WTC11 (cell line): ENCODE measurements at regions not wholly inside any gene's neighbourhood (a gene's known extent, or its start where the extent isn't known, plus 50 kb on each side); places are given as distances from the start of the nearest gene placed in this dataset.
"Not testable (repeated sequence)": the region's sequence is repeated elsewhere in the genome, so short reads cannot be mapped to it uniquely, and the experiment has no call there.

Experiments
- ATAC-seq: fragments of 200-7000 bp; cut with Tn5 transposase; 2 replicates; pipeline ENCODE4 v1.10.0; 2021; ENCODE audit warnings: mild to moderate bottlenecking, moderate library complexity
- CTCF ChIA-PET: fragments of 300-600 bp; sonication (Branson Sonifier 250); formaldehyde crosslinking; loops from one replicate; lab custom pipeline; 2021; ENCODE audit warnings: antibody characterized with exemption; lab: Charles Lee
- POLR2A ChIA-PET: fragments of 350-600 bp; sonication (Branson Sonifier 250); formaldehyde crosslinking; loops from one replicate; lab custom pipeline; 2021; ENCODE audit warnings: antibody characterized with exemption; lab: Charles Lee
- DNase-seq: peaks from one replicate; pipeline ENCODE4 v3.0.0; 2021; ENCODE audit warnings: low spot score
- H3K27ac Mint-ChIP-seq: 2 replicates; pipeline ENCODE4 v1.8.0; 2021; ENCODE audit warnings: mixed read lengths
- H3K27me3 Mint-ChIP-seq: 2 replicates; pipeline ENCODE4 v1.8.0; 2021; ENCODE audit warnings: low read depth, mild to moderate bottlenecking, moderate library complexity, mixed read lengths
- H3K36me3 Mint-ChIP-seq: 2 replicates; pipeline ENCODE4 v1.8.0; 2021; ENCODE audit warnings: mixed read lengths
- H3K4me1 Mint-ChIP-seq: 2 replicates; pipeline ENCODE4 v1.8.0; 2022; ENCODE audit warnings: mixed read lengths
- H3K4me3 Mint-ChIP-seq: 2 replicates; pipeline ENCODE4 v1.8.0; 2021; ENCODE audit warnings: mild to moderate bottlenecking, moderate library complexity, mixed read lengths
- H3K9me3 Mint-ChIP-seq: 2 replicates; pipeline ENCODE4 v1.8.0; 2021; ENCODE audit warnings: mixed read lengths
- CREM ChIP-seq: sonication (generic); formaldehyde crosslinking; IDR thresholded peaks from 2 replicates; pipeline ENCODE4 v1.8.1; 2022; ENCODE audit warnings: mild to moderate bottlenecking, missing genetic modification reagents, moderate library complexity
- FOXK1 ChIP-seq: sonication (generic); formaldehyde crosslinking; IDR thresholded peaks from 2 replicates; pipeline ENCODE4 v1.8.0; 2022; ENCODE audit warnings: mild to moderate bottlenecking, moderate library complexity, missing genetic modification reagents
- NFATC4 ChIP-seq: fragments of 250-450 bp; sonication (Bioruptor Pico); IDR thresholded peaks from 2 replicates; pipeline ENCODE4 v1.9.0; 2021; ENCODE audit warnings: mild to moderate bottlenecking
- NFYB ChIP-seq: sonication (generic); formaldehyde crosslinking; conservative IDR thresholded peaks from 2 replicates; pipeline ENCODE4 v1.8.0; 2022; ENCODE audit warnings: low read depth, missing genetic modification reagents
- NR3C1 ChIP-seq: sonication (generic); formaldehyde crosslinking; conservative IDR thresholded peaks from 2 replicates; pipeline ENCODE4 v1.8.1; 2023; ENCODE audit warnings: low read depth, mild to moderate bottlenecking, missing genetic modification reagents
- RORB ChIP-seq: fragments of 250-450 bp; sonication (Bioruptor Pico); IDR thresholded peaks from 2 replicates; pipeline ENCODE4 v1.9.0; 2021; ENCODE audit warnings: mild to moderate bottlenecking
- TCF7 ChIP-seq: sonication (generic); formaldehyde crosslinking; IDR thresholded peaks from 2 replicates; pipeline ENCODE4 v1.8.0; 2022; ENCODE audit warnings: mild to moderate bottlenecking, low read depth, missing genetic modification reagents, moderate library complexity
- TEAD1 ChIP-seq: sonication (generic); formaldehyde crosslinking; IDR thresholded peaks from 2 replicates; pipeline ENCODE4 v1.8.0; 2022; ENCODE audit warnings: mild to moderate bottlenecking, missing genetic modification reagents
- TEAD4 ChIP-seq: sonication (generic); formaldehyde crosslinking; IDR thresholded peaks from 2 replicates; pipeline ENCODE4 v1.8.0; 2022; ENCODE audit warnings: mild to moderate bottlenecking, missing genetic modification reagents
- TF ChIP-seq, protein P1 (sequence below): fragments of 200-600 bp; IDR thresholded peaks from 2 replicates; pipeline ENCODE4 v1.8.0; 2022; ENCODE audit warnings: antibody characterized with exemption
- TF ChIP-seq, protein P2 (sequence below): sonication (generic); formaldehyde crosslinking; IDR thresholded peaks from 2 replicates; pipeline ENCODE4 v1.8.0; 2022; ENCODE audit warnings: missing genetic modification reagents
- TF ChIP-seq, protein P3 (sequence below): fragments of 250-450 bp; sonication (Bioruptor Pico); IDR thresholded peaks from 2 replicates; pipeline ENCODE4 v1.9.0; 2021; ENCODE audit warnings: moderate library complexity, mild to moderate bottlenecking, inconsistent platforms, borderline replicate concordance
- TF ChIP-seq, protein P4 (sequence below): fragments of 250-450 bp; sonication (Bioruptor Pico); IDR thresholded peaks from 2 replicates; pipeline ENCODE4 v1.8.0; 2021; ENCODE audit warnings: mild to moderate bottlenecking
- TF ChIP-seq, protein P5 (sequence below): sonication (generic); formaldehyde crosslinking; IDR thresholded peaks from 2 replicates; pipeline ENCODE4 v1.8.1; 2022; ENCODE audit warnings: low read depth, missing genetic modification reagents, borderline replicate concordance
- TF ChIP-seq, protein P6 (sequence below): sonication (generic); formaldehyde crosslinking; IDR thresholded peaks from 2 replicates; pipeline ENCODE4 v1.8.0; 2022; ENCODE audit warnings: mild to moderate bottlenecking, missing genetic modification reagents
- TF ChIP-seq, protein P7 (sequence below): sonication (generic); formaldehyde crosslinking; IDR thresholded peaks from 2 replicates; pipeline ENCODE4 v1.8.0; 2023; ENCODE audit warnings: mild to moderate bottlenecking, missing genetic modification reagents

DNA sequence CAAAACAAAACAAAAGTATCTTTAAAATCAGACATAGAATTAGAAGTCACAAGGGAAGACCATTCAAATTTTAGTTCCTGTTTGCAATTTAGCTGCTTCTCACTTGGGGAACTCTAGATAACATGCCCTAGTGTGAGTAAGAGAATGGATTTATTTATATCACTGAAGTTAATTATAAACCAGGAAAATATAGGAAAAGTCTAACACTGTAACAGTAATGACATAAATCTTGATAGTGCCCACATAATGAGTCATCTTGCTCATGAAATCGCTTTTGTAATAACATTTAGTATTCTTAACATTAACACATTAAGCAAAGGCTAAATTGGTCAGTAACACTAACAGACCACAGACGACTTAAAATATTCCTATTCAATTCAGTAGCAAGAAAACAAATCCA is 710.7 kb downstream of the STPG2 start (continued):
- TF ChIP-seq, protein P1, sequence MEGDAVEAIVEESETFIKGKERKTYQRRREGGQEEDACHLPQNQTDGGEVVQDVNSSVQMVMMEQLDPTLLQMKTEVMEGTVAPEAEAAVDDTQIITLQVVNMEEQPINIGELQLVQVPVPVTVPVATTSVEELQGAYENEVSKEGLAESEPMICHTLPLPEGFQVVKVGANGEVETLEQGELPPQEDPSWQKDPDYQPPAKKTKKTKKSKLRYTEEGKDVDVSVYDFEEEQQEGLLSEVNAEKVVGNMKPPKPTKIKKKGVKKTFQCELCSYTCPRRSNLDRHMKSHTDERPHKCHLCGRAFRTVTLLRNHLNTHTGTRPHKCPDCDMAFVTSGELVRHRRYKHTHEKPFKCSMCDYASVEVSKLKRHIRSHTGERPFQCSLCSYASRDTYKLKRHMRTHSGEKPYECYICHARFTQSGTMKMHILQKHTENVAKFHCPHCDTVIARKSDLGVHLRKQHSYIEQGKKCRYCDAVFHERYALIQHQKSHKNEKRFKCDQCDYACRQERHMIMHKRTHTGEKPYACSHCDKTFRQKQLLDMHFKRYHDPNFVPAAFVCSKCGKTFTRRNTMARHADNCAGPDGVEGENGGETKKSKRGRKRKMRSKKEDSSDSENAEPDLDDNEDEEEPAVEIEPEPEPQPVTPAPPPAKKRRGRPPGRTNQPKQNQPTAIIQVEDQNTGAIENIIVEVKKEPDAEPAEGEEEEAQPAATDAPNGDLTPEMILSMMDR, result no peak
- no peak for TF ChIP-seq NFATC4 (CRISPR knock-in tag)

DNA sequence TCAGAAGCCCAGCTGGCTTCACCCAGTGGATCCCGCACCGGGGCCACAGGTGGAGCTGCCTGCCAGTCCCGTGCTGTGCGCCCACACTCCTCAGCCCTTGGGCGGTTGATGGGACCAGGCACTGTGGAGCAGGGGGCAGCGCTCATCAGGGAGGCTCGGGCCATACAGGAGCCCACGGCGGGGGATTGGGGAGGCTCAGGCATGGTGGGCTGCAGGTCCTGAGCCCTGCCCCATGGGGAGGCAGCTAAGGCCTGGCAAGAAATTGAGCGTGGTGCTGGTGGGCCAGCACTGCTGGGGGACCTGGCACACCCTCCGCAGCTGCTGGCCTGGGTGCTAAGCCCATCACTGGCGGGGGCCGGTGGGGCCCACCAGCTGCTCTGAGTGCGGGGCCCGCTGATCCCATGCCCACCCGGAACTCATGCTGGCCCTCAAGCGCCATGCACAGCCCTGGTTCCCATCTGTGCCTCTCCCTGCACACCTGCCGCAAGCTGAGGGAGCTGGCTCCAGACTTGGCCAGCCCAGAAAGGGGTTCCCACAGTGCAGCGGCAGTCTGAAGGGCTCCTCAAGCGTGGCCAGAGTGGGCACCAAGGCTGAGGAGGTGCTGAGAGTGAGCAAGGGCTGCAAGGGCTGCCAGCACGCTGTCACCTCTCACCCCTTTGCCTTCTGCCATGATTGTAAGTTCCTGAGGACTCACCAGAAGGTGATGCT is 705.1 kb downstream of the STPG2 start:
- POLR2A ChIA-PET, ATAC-seq, H3K27ac Mint-ChIP-seq, CTCF ChIA-PET, DNase-seq, H3K4me3 Mint-ChIP-seq, H3K27me3 Mint-ChIP-seq, H3K4me1 Mint-ChIP-seq: not testable (repeated sequence)
- Mint-ChIP-seq H3K9me3 (peaks cover 44% of the 10 kb centered on the region), H3K36me3 (peaks cover 29% of the 10 kb centered on the region)

DNA sequence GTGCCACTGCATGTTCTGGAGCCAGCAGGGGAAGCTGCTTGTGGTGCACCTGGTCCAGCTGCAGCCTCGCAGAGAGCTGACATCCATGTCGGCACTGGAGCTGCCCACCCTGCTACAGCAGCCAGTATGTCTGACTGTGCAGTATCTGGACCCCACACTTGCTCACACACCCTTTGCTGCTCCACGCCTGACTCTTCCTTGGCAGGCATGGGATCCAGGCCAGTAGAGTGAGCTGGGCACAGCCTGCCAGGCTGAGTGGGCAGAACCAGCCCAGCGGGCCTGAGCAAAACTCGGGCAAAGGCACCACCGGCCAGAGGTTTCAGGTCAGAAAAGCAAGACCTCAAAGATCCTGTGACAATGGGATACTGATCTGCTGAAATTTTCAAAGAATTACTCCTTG is 690.1 kb downstream of the STPG2 start:
- Mint-ChIP-seq H3K4me1 (peaks cover 10% of the 10 kb centered on the region), H3K9me3 (peaks cover 33% of the 10 kb centered on the region), H3K27ac (no peak overlapping the region), H3K36me3 (peaks cover 17% of the 10 kb centered on the region), H3K27me3 (no peaks in the 10 kb centered on the region), H3K4me3 (no peak overlapping the region)
- CTCF ChIA-PET, result no interaction called here
- ATAC-seq (no peak), DNase-seq (no peak)
- POLR2A ChIA-PET, result no interaction called here
- no peak for TF ChIP-seq TEAD1 (CRISPR knock-in tag)
- TF ChIP-seq, protein P2, sequence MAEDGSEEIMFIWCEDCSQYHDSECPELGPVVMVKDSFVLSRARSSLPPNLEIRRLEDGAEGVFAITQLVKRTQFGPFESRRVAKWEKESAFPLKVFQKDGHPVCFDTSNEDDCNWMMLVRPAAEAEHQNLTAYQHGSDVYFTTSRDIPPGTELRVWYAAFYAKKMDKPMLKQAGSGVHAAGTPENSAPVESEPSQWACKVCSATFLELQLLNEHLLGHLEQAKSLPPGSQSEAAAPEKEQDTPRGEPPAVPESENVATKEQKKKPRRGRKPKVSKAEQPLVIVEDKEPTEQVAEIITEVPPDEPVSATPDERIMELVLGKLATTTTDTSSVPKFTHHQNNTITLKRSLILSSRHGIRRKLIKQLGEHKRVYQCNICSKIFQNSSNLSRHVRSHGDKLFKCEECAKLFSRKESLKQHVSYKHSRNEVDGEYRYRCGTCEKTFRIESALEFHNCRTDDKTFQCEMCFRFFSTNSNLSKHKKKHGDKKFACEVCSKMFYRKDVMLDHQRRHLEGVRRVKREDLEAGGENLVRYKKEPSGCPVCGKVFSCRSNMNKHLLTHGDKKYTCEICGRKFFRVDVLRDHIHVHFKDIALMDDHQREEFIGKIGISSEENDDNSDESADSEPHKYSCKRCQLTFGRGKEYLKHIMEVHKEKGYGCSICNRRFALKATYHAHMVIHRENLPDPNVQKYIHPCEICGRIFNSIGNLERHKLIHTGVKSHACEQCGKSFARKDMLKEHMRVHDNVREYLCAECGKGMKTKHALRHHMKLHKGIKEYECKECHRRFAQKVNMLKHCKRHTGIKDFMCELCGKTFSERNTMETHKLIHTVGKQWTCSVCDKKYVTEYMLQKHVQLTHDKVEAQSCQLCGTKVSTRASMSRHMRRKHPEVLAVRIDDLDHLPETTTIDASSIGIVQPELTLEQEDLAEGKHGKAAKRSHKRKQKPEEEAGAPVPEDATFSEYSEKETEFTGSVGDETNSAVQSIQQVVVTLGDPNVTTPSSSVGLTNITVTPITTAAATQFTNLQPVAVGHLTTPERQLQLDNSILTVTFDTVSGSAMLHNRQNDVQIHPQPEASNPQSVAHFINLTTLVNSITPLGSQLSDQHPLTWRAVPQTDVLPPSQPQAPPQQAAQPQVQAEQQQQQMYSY (CRISPR knock-in tag), result no peak
- TF ChIP-seq FOXK1 (CRISPR knock-in tag), result no peak
- TF ChIP-seq, protein P3, sequence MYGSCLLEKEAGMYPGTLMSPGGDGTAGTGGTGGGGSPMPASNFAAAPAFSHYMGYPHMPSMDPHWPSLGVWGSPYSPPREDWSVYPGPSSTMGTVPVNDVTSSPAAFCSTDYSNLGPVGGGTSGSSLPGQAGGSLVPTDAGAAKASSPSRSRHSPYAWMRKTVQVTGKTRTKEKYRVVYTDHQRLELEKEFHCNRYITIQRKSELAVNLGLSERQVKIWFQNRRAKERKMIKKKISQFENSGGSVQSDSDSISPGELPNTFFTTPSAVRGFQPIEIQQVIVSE (CRISPR knock-in tag), result no peak
- TF ChIP-seq CREM (CRISPR knock-in tag), result no peak
- TF ChIP-seq, protein P4, sequence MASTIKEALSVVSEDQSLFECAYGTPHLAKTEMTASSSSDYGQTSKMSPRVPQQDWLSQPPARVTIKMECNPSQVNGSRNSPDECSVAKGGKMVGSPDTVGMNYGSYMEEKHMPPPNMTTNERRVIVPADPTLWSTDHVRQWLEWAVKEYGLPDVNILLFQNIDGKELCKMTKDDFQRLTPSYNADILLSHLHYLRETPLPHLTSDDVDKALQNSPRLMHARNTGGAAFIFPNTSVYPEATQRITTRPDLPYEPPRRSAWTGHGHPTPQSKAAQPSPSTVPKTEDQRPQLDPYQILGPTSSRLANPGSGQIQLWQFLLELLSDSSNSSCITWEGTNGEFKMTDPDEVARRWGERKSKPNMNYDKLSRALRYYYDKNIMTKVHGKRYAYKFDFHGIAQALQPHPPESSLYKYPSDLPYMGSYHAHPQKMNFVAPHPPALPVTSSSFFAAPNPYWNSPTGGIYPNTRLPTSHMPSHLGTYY (CRISPR knock-in tag), result no peak
- no peak for TF ChIP-seq RORB (CRISPR knock-in tag)
- TF ChIP-seq TEAD4 (CRISPR knock-in tag), result no peak
- TF ChIP-seq, protein P5, sequence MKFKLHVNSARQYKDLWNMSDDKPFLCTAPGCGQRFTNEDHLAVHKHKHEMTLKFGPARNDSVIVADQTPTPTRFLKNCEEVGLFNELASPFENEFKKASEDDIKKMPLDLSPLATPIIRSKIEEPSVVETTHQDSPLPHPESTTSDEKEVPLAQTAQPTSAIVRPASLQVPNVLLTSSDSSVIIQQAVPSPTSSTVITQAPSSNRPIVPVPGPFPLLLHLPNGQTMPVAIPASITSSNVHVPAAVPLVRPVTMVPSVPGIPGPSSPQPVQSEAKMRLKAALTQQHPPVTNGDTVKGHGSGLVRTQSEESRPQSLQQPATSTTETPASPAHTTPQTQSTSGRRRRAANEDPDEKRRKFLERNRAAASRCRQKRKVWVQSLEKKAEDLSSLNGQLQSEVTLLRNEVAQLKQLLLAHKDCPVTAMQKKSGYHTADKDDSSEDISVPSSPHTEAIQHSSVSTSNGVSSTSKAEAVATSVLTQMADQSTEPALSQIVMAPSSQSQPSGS (CRISPR knock-in tag), result no peak

DNA sequence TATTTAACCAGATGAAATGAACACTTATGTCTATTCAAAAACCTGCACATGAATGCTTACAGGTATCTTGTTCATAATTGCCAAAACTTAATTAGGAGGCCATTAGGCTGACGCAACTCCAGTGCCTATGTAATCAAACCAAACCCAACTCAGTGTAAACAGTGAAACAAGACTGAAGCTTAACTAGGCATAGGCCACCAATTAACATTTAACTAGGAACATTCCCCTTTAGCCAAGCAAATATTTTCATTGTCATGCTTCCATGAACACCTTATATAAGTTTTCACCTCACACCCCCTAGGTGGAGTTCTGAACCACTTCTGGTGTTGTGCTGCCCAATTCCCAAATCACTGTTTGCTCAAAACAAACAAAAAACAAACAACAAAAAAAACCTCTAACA is 686.0 kb downstream of the STPG2 start:
- Mint-ChIP-seq H3K27me3 (no peaks in the 10 kb centered on the region), H3K27ac (no peak overlapping the region), H3K9me3 (peaks cover 22% of the 10 kb centered on the region), H3K4me1 (peaks cover 31% of the 10 kb centered on the region), H3K36me3 (peaks cover 12% of the 10 kb centered on the region), H3K4me3 (no peak overlapping the region)
- DNase-seq, result no peak
- CTCF ChIA-PET, result no interaction called here
- POLR2A ChIA-PET, result no interaction called here
- no peak for ATAC-seq
- no peak for TF ChIP-seq TCF7 (CRISPR knock-in tag)
- TF ChIP-seq NR3C1 (CRISPR knock-in tag), result no peak
- TF ChIP-seq, protein P6, sequence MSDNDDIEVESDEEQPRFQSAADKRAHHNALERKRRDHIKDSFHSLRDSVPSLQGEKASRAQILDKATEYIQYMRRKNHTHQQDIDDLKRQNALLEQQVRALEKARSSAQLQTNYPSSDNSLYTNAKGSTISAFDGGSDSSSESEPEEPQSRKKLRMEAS (CRISPR knock-in tag), result no peak
- no peak for TF ChIP-seq NFYB (CRISPR knock-in tag)
- TF ChIP-seq, protein P7, sequence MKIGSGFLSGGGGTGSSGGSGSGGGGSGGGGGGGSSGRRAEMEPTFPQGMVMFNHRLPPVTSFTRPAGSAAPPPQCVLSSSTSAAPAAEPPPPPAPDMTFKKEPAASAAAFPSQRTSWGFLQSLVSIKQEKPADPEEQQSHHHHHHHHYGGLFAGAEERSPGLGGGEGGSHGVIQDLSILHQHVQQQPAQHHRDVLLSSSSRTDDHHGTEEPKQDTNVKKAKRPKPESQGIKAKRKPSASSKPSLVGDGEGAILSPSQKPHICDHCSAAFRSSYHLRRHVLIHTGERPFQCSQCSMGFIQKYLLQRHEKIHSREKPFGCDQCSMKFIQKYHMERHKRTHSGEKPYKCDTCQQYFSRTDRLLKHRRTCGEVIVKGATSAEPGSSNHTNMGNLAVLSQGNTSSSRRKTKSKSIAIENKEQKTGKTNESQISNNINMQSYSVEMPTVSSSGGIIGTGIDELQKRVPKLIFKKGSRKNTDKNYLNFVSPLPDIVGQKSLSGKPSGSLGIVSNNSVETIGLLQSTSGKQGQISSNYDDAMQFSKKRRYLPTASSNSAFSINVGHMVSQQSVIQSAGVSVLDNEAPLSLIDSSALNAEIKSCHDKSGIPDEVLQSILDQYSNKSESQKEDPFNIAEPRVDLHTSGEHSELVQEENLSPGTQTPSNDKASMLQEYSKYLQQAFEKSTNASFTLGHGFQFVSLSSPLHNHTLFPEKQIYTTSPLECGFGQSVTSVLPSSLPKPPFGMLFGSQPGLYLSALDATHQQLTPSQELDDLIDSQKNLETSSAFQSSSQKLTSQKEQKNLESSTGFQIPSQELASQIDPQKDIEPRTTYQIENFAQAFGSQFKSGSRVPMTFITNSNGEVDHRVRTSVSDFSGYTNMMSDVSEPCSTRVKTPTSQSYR, result no peak
